Spleen (tissue), 11 donors: ENCODE measurements at regions not wholly inside any gene's neighbourhood (a gene's known extent, or its start where the extent isn't known, plus 50 kb on each side); places are given as distances from the start of the nearest gene placed in this dataset.

Experiments
- DNase-seq: peaks from one replicate; pipeline ENCODE4 v3.0.0-alpha.2; 2020
- H3K27ac ChIP-seq, 8 donors: fragments of 200-600 bp; sonication (generic) in 7 of 8; 1 replicate in 4 of 8; 2 replicates in 4 of 8; pipeline versions ENCODE4 v1.5.0 to v1.8.0; 2016 to 2021; ENCODE audit warnings: inconsistent platforms in 4 of 8, mild to moderate bottlenecking in 4 of 8, moderate library complexity in 1 of 8
- H3K27me3 ChIP-seq, 7 donors: fragments of 200-600 bp; sonication (generic) in 6 of 7; replicated peaks in 1 of 7; 1 replicate in 4 of 7; 2 replicates in 3 of 7; pipeline versions ENCODE4 v1.5.0 to v1.8.0; 2016 to 2021; ENCODE audit warnings: inconsistent platforms in 3 of 7, mild to moderate bottlenecking in 1 of 7
- H3K36me3 ChIP-seq, 6 donors: fragments of 200-600 bp; sonication (generic) in 5 of 6; 1 replicate in 4 of 6; 2 replicates in 2 of 6; pipeline versions ENCODE4 v1.5.0 to v1.8.0; 2016 to 2021; ENCODE audit warnings: inconsistent platforms in 2 of 6
- H3K4me1 ChIP-seq, 6 donors: fragments of 200-600 bp; sonication (generic) in 5 of 6; 1 replicate in 3 of 6; 2 replicates in 3 of 6; pipeline versions ENCODE4 v1.5.0 to v1.8.0; 2016 to 2021; ENCODE audit warnings: inconsistent platforms in 3 of 6
- H3K4me3 ChIP-seq, 8 donors: fragments of 200-600 bp; sonication (generic) in 7 of 8; 1 replicate in 4 of 8; 2 replicates in 4 of 8; pipeline versions ENCODE4 v1.5.0 to v1.8.0; 2016 to 2021; ENCODE audit warnings: inconsistent platforms in 4 of 8, mild to moderate bottlenecking in 4 of 8, moderate library complexity in 2 of 8
- H3K9me3 ChIP-seq, 8 donors: fragments of 200-600 bp; sonication (generic) in 7 of 8; 1 replicate in 4 of 8; 2 replicates in 4 of 8; pipeline versions ENCODE4 v1.5.0 to v1.8.0; 2016 to 2021; ENCODE audit warnings: inconsistent platforms in 4 of 8
- POLR2A ChIP-seq, 3 donors: fragments of 450-650 bp; IDR thresholded peaks; one replicate each; pipeline ENCODE4 v1.5.1; 2017; ENCODE audit warnings: antibody characterized with exemption in 3 of 3, mild to moderate bottlenecking in 1 of 3
- POLR2AphosphoS5 ChIP-seq, 3 donors: sonication (generic); formaldehyde crosslinking; IDR thresholded peaks; one replicate each; pipeline ENCODE4 v1.5.1; 2017; ENCODE audit warnings: antibody characterized with exemption in 3 of 3
- WGBS, 5 donors: extraction: QIAGEN DNeasy Blood & Tissue Kit in 3 of 5; methylation state at CpG; one replicate each; pipeline versions ENCODE4 v1.1.5 to v1.1.7; 2013 to 2018; 5-methylcytosine and 5-hydroxymethylcytosine counted together
- intact Hi-C: fragments of 100-400 bp; cut with DNase I; formaldehyde crosslinking; loops from one replicate; pipeline ENCODE4 v1.15.0; 2023; ENCODE audit warnings: low total_unique reads
- TF ChIP-seq, protein P1 (sequence below), 11 experiments: fragments of 200-600 bp in 7 of 11; fragments of 450-650 bp in 4 of 11; sonication (generic) in 4 of 11; IDR thresholded peaks in 8 of 11; conservative IDR thresholded peaks in 3 of 11; 1 replicate in 7 of 11; 2 replicates in 4 of 11; pipeline versions ENCODE4 v1.4.0 to v1.8.0; 2016 to 2021; ENCODE audit warnings: antibody characterized with exemption in 11 of 11, inconsistent platforms in 4 of 11, mild to moderate bottlenecking in 1 of 11
- donor health status: healthy with polysubstance abuse.
- donor health status: DM: no; HTN: no; CAD: no; lungs with moderate emphysema.
- donor health status: DM: no; HTN: no; CAD: no.
- donor health status: Bipolar disorder and iron deficiency.
- donor health status: healthy.
- donor health status: DM: no; HTN: no; CAD: no.
- donor health status: DM: yes; HTN: yes; CAD: no.

- Histone ChIP-seq H3K9me3 (no peaks in the 10 kb centered on the region), H3K27me3 (peaks cover 0 to 41% (median 0%) of the 10 kb centered on the region in 7 donors), H3K27ac (no peak overlapping the region), H3K36me3 (no peaks in the 10 kb centered on the region), H3K4me3 (no peak overlapping the region), H3K4me1 (no peaks in the 10 kb centered on the region)
- intact Hi-C loops = no loop called here
- 37 to 43% (median 40%) methylated on average over 6 of the region's 6 CpGs for WGBS, 5 donors
- TF ChIP-seq, protein P1, sequence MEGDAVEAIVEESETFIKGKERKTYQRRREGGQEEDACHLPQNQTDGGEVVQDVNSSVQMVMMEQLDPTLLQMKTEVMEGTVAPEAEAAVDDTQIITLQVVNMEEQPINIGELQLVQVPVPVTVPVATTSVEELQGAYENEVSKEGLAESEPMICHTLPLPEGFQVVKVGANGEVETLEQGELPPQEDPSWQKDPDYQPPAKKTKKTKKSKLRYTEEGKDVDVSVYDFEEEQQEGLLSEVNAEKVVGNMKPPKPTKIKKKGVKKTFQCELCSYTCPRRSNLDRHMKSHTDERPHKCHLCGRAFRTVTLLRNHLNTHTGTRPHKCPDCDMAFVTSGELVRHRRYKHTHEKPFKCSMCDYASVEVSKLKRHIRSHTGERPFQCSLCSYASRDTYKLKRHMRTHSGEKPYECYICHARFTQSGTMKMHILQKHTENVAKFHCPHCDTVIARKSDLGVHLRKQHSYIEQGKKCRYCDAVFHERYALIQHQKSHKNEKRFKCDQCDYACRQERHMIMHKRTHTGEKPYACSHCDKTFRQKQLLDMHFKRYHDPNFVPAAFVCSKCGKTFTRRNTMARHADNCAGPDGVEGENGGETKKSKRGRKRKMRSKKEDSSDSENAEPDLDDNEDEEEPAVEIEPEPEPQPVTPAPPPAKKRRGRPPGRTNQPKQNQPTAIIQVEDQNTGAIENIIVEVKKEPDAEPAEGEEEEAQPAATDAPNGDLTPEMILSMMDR (IDR thresholded peaks at IDR 0.05 in 8 of 11, conservative IDR thresholded peaks at IDR 0.05 in 3 of 11) = no peak
- TF ChIP-seq POLR2A (IDR thresholded peaks at IDR 0.05) = no peak
- no peak for TF ChIP-seq POLR2AphosphoS5 (IDR thresholded peaks at IDR 0.05)
- no peak for DNase-seq
These were observed 140.1 kb downstream of the NXPE2 start for GRCh38 chr11:114818382-114818781.

GRCh38 chr11:114819028-114819427 is 140.7 kb downstream of the NXPE2 start:
- H3K27ac ChIP-seq = no peak overlapping the region
- peaks cover 0 to 41% (median 0%) of the 10 kb centered on the region in 7 donors for H3K27me3 ChIP-seq
- WGBS, 5 donors = 69 to 81% (median 75%) methylated on average over 4 of the region's 4 CpGs
- intact Hi-C loops = no loop called here
- no peak overlapping the region for H3K4me3 ChIP-seq
- DNase-seq = no peak
- no peaks in the 10 kb centered on the region for H3K36me3 ChIP-seq
- TF ChIP-seq POLR2A (IDR thresholded peaks at IDR 0.05) = no peak
- TF ChIP-seq, protein P1 (IDR thresholded peaks at IDR 0.05 in 8 of 11, conservative IDR thresholded peaks at IDR 0.05 in 3 of 11) = no peak
- TF ChIP-seq POLR2AphosphoS5 (IDR thresholded peaks at IDR 0.05) = no peak
- no peaks in the 10 kb centered on the region for H3K4me1 ChIP-seq
- H3K9me3 ChIP-seq = peaks cover 0 to 4% (median 0%) of the 10 kb centered on the region in 8 donors

GRCh38 chr11:114820621-114821020 is 142.3 kb downstream of the NXPE2 start:
- WGBS, 5 donors = 50 to 70% (median 62%) methylated on average over 5 of the region's 5 CpGs
- Histone ChIP-seq H3K9me3 (peaks cover 0 to 9% (median under 1%) of the 10 kb centered on the region in 8 donors), H3K36me3 (no peaks in the 10 kb centered on the region), H3K27ac (no peak overlapping the region), H3K4me3 (no peak overlapping the region), H3K27me3 (peaks cover 0 to 41% (median 0%) of the 10 kb centered on the region in 7 donors), H3K4me1 (no peaks in the 10 kb centered on the region)
- DNase-seq = no peak
- TF ChIP-seq POLR2AphosphoS5 (IDR thresholded peaks at IDR 0.05) (no peak), POLR2A (IDR thresholded peaks at IDR 0.05) (no peak)
- TF ChIP-seq, protein P1 (IDR thresholded peaks at IDR 0.05 in 8 of 11, conservative IDR thresholded peaks at IDR 0.05 in 3 of 11) = no peak
- intact Hi-C loops = no loop called here

DNA sequence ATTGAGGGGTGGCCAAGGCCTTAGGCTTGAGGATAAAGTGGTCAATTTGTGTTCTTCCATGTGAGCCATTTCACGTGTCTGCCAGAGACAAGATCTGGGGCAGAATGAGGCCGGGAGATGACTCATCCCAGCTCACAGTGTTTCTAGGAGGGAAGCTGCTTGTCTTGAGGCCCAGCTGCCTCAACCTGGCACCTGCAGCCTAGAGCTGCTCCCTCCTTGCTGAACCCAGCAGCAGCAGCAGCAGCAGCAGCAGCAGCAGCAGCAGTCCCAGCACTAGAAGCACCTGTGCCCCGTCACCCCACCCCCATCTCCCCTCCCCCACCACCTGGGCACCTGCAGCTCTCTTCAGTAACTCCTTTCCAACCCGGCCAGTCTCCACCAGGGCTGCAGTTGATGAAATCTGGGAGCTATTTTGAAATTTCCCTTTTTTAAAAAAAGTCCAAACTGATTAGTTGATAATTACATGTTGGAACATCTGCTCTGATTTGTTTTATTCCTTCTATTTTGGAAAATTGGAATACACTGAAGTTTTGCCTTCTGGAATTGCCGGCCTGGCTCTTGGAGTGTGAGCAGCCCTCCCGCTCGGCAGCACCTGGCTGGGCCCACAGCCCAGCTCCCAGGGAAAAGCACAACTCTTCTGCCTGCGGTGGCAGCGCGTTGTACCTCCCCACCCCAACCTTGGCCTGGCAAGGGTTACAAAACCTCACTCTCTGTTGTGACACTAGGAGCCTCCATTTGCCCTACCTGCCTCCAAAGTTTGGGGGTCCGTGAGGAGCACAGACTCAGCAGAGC is 143.5 kb downstream of the NXPE2 start:
- no peak for TF ChIP-seq POLR2AphosphoS5 (IDR thresholded peaks at IDR 0.05)
- TF ChIP-seq, protein P1 (IDR thresholded peaks at IDR 0.05 in 8 of 11, conservative IDR thresholded peaks at IDR 0.05 in 3 of 11) = no peak
- TF ChIP-seq POLR2A (IDR thresholded peaks at IDR 0.05) = no peak
- Histone ChIP-seq H3K4me3 (no peak overlapping the region), H3K27ac (no peak overlapping the region), H3K27me3 (peaks cover 0 to 44% (median 0%) of the 10 kb centered on the region in 7 donors), H3K9me3 (peaks cover 0 to 9% (median under 1%) of the 10 kb centered on the region in 8 donors), H3K4me1 (no peaks in the 10 kb centered on the region), H3K36me3 (no peaks in the 10 kb centered on the region)
- DNase-seq = no peak
- intact Hi-C loops = no loop called here
- WGBS, 5 donors = 70 to 79% (median 77%) methylated on average over 11 of the region's 11 CpGs
